Activated naive CD8-positive, alpha-beta T cell treated with anti-CD3 and anti-CD28 coated beads, Interleukin-2, amount 10 ng/mL, durations not matched to agents 7 days and 5 days (primary cell): ENCODE measurements at regions not wholly inside any gene's neighbourhood (a gene's known extent, or its start where the extent isn't known, plus 50 kb on each side); places are given as distances from the start of the nearest gene placed in this dataset.
"Not testable (repeated sequence)": the region's sequence is repeated elsewhere in the genome, so short reads cannot be mapped to it uniquely, and the experiment has no call there.

ENCODE experiments used
- ATAC-seq: fragments of 150-1000 bp; cut with Tn5 transposase; one replicate; pipeline ENCODE4 v1.10.0; 2021; ENCODE audit warnings: low read depth, moderate library complexity
- POLR2A ChIA-PET: fragments of 350-600 bp; sonication (Branson Sonifier 250); formaldehyde crosslinking; loops from one replicate; lab custom pipeline; 2021; ENCODE audit warnings: antibody characterized with exemption; lab: Charles Lee
- DNase-seq: peaks from one replicate; pipeline ENCODE4 v3.0.0; 2021
- H3K27ac Mint-ChIP-seq: one replicate; pipeline ENCODE4 v1.8.0; 2022; ENCODE audit warnings: mild to moderate bottlenecking, mixed read lengths
- H3K27me3 Mint-ChIP-seq: one replicate; pipeline ENCODE4 v1.8.0; 2022; ENCODE audit warnings: mild to moderate bottlenecking, moderate library complexity, mixed read lengths
- H3K36me3 Mint-ChIP-seq: one replicate; pipeline ENCODE4 v1.8.0; 2021; ENCODE audit warnings: mild to moderate bottlenecking, mixed read lengths
- H3K4me1 Mint-ChIP-seq: one replicate; pipeline ENCODE4 v1.8.0; 2021; ENCODE audit warnings: mixed read lengths
- H3K4me3 Mint-ChIP-seq: one replicate; pipeline ENCODE4 v1.8.0; 2022; ENCODE audit warnings: mild to moderate bottlenecking, moderate library complexity, mixed read lengths
- H3K9me3 Mint-ChIP-seq: one replicate; pipeline ENCODE4 v1.8.0; 2021; ENCODE audit warnings: mixed read lengths

DNA sequence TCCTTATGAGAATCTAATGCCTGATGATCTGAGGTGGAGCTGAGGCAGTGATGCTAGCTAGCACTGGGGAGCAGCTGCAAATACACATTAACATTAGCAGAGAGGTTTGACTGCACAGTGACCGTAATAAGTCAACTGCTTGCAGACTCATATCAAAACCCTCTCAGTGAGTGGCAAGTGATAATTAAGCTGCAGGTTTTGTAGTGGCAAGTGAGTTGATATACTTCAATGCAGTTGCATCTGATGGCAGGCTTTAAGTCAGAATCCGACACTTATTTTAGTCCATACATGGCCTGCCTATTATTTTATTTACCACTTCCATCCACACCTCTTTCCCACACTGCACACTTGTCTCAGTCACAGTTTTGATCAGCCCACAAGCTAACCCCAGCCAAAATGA is 209.2 kb upstream of the IRS2 start:
- DNase-seq, result no peak
- no peak overlapping the region for H3K27ac Mint-ChIP-seq
- H3K9me3 Mint-ChIP-seq, result no peaks in the 10 kb centered on the region
- H3K36me3 Mint-ChIP-seq, result no peaks in the 10 kb centered on the region
- ATAC-seq, result no peak
- POLR2A ChIA-PET, result no interaction called here
- no peaks in the 10 kb centered on the region for H3K4me1 Mint-ChIP-seq
- H3K27me3 Mint-ChIP-seq, result peaks cover 4% of the 10 kb centered on the region
- no peak overlapping the region for H3K4me3 Mint-ChIP-seq

GRCh38 chr13:109990296-109990695 is 203.9 kb upstream of the IRS2 start:
- POLR2A ChIA-PET, result no interaction called here
- H3K4me3 Mint-ChIP-seq, result no peak overlapping the region
- peaks cover 4% of the 10 kb centered on the region for H3K27me3 Mint-ChIP-seq
- H3K36me3 Mint-ChIP-seq, result no peaks in the 10 kb centered on the region
- no peak for DNase-seq
- ATAC-seq, result no peak
- H3K9me3 Mint-ChIP-seq, result no peaks in the 10 kb centered on the region
- no peak overlapping the region for H3K27ac Mint-ChIP-seq
- H3K4me1 Mint-ChIP-seq, result no peaks in the 10 kb centered on the region

DNA sequence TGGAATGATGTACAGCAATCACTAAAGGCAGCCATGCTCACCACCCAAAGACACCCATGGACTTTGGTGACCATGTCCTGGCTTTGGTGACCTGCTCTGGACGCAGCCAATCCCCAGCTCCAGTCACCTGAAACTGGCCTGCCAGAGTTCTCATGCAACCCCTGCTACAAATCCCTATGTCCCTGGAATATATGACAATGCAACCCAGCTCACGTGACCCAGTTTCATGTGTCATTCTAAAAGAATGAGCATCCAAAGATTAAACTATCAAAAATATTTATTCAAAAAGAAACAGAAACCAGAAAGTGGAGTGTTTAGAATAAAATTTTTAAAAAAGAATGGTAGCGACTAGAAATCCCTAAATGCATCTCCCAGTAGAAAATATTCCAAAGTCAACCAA is 203.3 kb upstream of the IRS2 start:
- no peaks in the 10 kb centered on the region for H3K9me3 Mint-ChIP-seq
- H3K27ac Mint-ChIP-seq, result no peak overlapping the region
- peaks cover 4% of the 10 kb centered on the region for H3K27me3 Mint-ChIP-seq
- no peaks in the 10 kb centered on the region for H3K36me3 Mint-ChIP-seq
- H3K4me1 Mint-ChIP-seq, result no peaks in the 10 kb centered on the region
- DNase-seq (no peak), ATAC-seq (no peak)
- POLR2A ChIA-PET, result no interaction called here
- H3K4me3 Mint-ChIP-seq, result no peak overlapping the region

GRCh38 chr13:109989155-109989554 is 202.8 kb upstream of the IRS2 start:
- no peak for ATAC-seq
- DNase-seq, result no peak
- no peaks in the 10 kb centered on the region for H3K4me1 Mint-ChIP-seq
- H3K4me3 Mint-ChIP-seq, result no peak overlapping the region
- POLR2A ChIA-PET, result no interaction called here
- H3K9me3 Mint-ChIP-seq, result no peaks in the 10 kb centered on the region
- no peak overlapping the region for H3K27ac Mint-ChIP-seq
- peaks cover 4% of the 10 kb centered on the region for H3K27me3 Mint-ChIP-seq
- H3K36me3 Mint-ChIP-seq, result no peaks in the 10 kb centered on the region

GRCh38 chr13:109986851-109987250 is 200.5 kb upstream of the IRS2 start:
- Mint-ChIP-seq H3K27ac (no peak overlapping the region), H3K4me1 (no peaks in the 10 kb centered on the region), H3K9me3 (no peaks in the 10 kb centered on the region), H3K36me3 (no peaks in the 10 kb centered on the region), H3K4me3 (no peak overlapping the region), H3K27me3 (peaks cover 2% of the 10 kb centered on the region)
- POLR2A ChIA-PET, result no interaction called here
- no peak for DNase-seq
- no peak for ATAC-seq

- no peak for ATAC-seq
- Mint-ChIP-seq H3K9me3 (no peaks in the 10 kb centered on the region), H3K27ac (no peak overlapping the region), H3K27me3 (peaks cover 2% of the 10 kb centered on the region), H3K36me3 (no peaks in the 10 kb centered on the region), H3K4me1 (no peaks in the 10 kb centered on the region), H3K4me3 (no peak overlapping the region)
- no peak for DNase-seq
- POLR2A ChIA-PET, result no interaction called here
These were observed 199.6 kb upstream of the IRS2 start for GRCh38 chr13:109985871-109986450.

DNA sequence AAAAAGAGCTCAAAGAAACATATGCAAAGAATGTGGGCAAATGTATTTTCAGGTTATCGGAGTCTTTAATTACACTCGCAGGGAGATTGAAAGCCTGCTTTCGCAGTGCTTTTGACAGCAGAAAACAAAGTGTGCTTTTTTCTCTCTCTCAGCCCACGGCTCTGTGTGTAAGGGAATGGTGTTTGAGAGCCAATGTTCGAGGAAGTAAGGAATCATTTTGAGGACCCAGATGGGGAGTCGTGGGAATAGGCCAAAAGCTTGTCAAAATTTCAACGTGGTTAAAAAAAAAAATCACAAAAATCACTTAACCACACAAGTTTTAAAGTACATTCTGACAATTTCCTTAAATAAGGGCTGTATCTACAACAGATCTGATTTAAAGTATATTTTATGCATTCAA is 197.1 kb upstream of the IRS2 start:
- no peak for ATAC-seq
- Mint-ChIP-seq H3K27me3 (no peaks in the 10 kb centered on the region), H3K9me3 (no peaks in the 10 kb centered on the region), H3K36me3 (no peaks in the 10 kb centered on the region), H3K4me1 (no peaks in the 10 kb centered on the region), H3K4me3 (no peak overlapping the region), H3K27ac (no peak overlapping the region)
- no peak for DNase-seq
- POLR2A ChIA-PET, result no interaction called here

DNA sequence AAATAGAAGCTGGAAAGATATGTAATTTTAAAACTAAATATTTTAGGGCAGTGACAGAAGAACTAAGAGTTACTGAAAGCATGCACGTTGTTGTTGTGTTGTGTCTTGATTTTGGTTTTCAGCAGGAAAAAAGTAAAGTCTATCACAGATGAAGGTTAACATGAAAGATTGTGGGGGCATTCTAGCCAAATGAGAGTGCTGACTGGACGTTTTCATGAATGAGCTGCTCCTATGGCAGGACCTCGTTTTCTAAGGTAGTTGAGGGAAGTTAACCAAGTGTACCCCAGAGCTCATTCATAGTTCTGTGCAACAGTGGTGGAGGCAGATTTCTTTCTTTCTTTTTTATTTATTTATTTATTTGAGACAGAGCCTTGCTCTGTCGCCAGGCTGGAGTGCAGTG is 194.6 kb upstream of the IRS2 start:
- POLR2A ChIA-PET, result no interaction called here
- Mint-ChIP-seq H3K36me3 (no peaks in the 10 kb centered on the region), H3K27me3 (no peaks in the 10 kb centered on the region), H3K4me1 (no peaks in the 10 kb centered on the region), H3K9me3 (no peaks in the 10 kb centered on the region), H3K27ac (no peak overlapping the region), H3K4me3 (no peak overlapping the region)
- DNase-seq (no peak), ATAC-seq (no peak)

DNA sequence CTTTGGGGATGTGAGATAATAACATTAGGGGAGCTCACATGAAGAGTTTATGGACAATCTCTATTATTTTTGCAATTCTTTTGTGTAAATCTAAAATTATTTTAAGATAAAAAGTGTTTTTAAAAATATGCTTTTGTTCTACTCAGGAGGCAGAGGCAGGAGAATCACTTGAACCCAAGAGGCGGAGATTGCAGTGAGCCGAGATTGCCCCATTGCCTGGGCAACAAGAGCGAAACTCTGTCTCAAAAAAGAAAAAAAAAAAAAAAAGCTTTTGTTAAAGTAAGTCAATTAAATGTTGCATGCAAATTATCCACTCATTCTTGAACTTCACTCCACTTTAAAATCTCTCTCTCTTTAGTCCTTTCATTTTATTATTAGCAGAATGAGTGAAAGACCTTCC is 193.3 kb upstream of the IRS2 start:
- H3K27ac Mint-ChIP-seq, H3K4me1 Mint-ChIP-seq: not testable (repeated sequence)

GRCh38 chr13:109979228-109979627 is 192.8 kb upstream of the IRS2 start:
- POLR2A ChIA-PET, result no interaction called here
- no peaks in the 10 kb centered on the region for H3K36me3 Mint-ChIP-seq

More for the DNA sequence above, 193.3 kb upstream of the IRS2 start:
- POLR2A ChIA-PET, H3K9me3 Mint-ChIP-seq, H3K4me3 Mint-ChIP-seq, H3K27me3 Mint-ChIP-seq, H3K36me3 Mint-ChIP-seq, ATAC-seq, DNase-seq: not testable (repeated sequence)

GRCh38 chr13:109977212-109977968 is 191.0 kb upstream of the IRS2 start:
- Mint-ChIP-seq H3K4me1 (no peaks in the 10 kb centered on the region), H3K9me3 (no peaks in the 10 kb centered on the region), H3K27me3 (no peaks in the 10 kb centered on the region), H3K27ac (no peak overlapping the region), H3K4me3 (no peak overlapping the region), H3K36me3 (no peaks in the 10 kb centered on the region)
- ATAC-seq (no peak), DNase-seq (no peak)
- POLR2A ChIA-PET, result no interaction called here

More at GRCh38 chr13:109979228-109979627, 192.8 kb upstream of the IRS2 start:
- no peak for ATAC-seq
- Mint-ChIP-seq H3K4me3 (no peak overlapping the region), H3K27me3 (no peaks in the 10 kb centered on the region), H3K4me1 (no peaks in the 10 kb centered on the region), H3K27ac (no peak overlapping the region), H3K9me3 (no peaks in the 10 kb centered on the region)
- no peak for DNase-seq

DNA sequence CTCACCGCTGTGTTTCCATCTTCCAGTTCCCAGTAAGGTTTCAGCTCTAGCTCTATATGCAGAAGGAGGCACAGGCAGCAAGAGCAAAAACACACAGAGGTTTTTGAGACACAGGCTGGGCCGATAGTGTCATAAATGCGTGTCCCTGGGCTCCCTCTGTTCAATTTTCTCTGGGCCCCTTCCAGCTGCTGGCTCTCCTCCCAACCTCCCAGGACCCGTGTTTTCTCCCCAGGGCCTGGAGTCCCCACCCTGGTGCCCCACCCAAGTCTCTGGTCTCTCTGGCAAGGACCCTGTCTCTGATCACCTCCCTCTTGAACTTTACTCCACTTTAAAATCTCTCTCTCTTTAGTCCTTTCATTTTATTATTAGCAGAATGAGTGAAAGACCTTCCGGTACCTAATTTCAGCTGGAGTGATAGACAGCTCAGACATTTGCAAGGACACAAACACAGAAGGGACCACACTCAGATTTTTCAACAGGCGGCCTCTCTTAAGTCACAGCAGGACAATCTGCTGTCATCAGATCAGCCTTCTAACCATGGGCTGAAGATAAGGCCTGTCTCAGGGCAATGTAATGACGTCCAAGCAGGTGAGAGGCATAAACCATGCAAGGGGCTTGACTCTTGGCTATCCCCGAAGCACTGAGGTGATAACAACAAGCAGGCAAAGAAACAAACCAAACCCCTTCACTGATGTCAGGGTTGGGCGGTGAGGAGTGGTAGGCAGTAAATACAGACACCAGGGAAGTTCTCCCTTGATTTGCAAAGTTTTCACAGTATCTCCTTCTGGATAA is 190.0 kb upstream of the IRS2 start:
- Mint-ChIP-seq H3K27me3 (no peaks in the 10 kb centered on the region), H3K36me3 (no peaks in the 10 kb centered on the region), H3K27ac (no peak overlapping the region), H3K9me3 (no peaks in the 10 kb centered on the region), H3K4me1 (no peaks in the 10 kb centered on the region), H3K4me3 (no peak overlapping the region)
- no peak for DNase-seq
- POLR2A ChIA-PET, result no interaction called here
- no peak for ATAC-seq

DNA sequence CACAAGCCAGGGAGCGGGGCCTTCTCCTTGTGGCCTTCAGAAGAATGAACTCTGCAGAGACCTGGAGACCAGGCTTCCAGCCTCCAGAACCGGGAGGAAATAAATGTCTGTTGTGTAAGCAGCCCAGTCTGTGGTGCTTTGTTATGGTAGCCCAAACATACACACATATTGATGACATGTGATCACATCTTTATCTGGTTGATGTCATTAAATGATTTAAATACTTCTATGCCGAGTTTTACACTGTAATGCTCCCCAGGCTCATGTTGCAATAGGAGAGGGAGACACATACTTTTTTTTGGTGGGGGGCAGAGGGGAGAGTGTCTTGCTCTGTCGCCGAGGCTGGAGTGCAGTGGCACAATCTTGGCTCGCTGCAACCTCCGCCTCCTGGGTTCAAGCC is 188.0 kb upstream of the IRS2 start:
- Mint-ChIP-seq H3K27ac (no peak overlapping the region), H3K9me3 (peaks cover 7% of the 10 kb centered on the region), H3K27me3 (no peaks in the 10 kb centered on the region), H3K4me3 (no peak overlapping the region), H3K4me1 (no peaks in the 10 kb centered on the region), H3K36me3 (no peaks in the 10 kb centered on the region)
- ATAC-seq (no peak), DNase-seq (no peak)
- POLR2A ChIA-PET, result no interaction called here

- peaks cover 2% of the 10 kb centered on the region for H3K36me3 Mint-ChIP-seq
- ATAC-seq (no peak), DNase-seq (no peak)
- no peaks in the 10 kb centered on the region for H3K4me1 Mint-ChIP-seq
- H3K4me3 Mint-ChIP-seq, result no peak overlapping the region
- H3K9me3 Mint-ChIP-seq, result peaks cover 13% of the 10 kb centered on the region
- H3K27me3 Mint-ChIP-seq, result no peaks in the 10 kb centered on the region
- no peak overlapping the region for H3K27ac Mint-ChIP-seq
- POLR2A ChIA-PET, result no interaction called here
These were observed 186.9 kb upstream of the IRS2 start for GRCh38 chr13:109973279-109973678.
